Stimulated activated CD4-positive, alpha-beta T cell treated with anti-CD3 and anti-CD28 coated beads, TNF-alpha, amount 100 ng/mL, for 1 hour (primary cell): ENCODE measurements at regions not wholly inside any gene's neighbourhood (a gene's known extent, or its start where the extent isn't known, plus 50 kb on each side); places are given as distances from the start of the nearest gene placed in this dataset.
"Not testable (repeated sequence)": the region's sequence is repeated elsewhere in the genome, so short reads cannot be mapped to it uniquely, and the experiment has no call there.

Experiments used
- DNase-seq, 3 donors: peaks; one replicate each; pipeline ENCODE4 v3.0.0-alpha.2; 2020; ENCODE audit warnings: low read depth in 3 of 3, low spot score in 1 of 3

GRCh38 chr3:150357923-150358607, 50.0 kb upstream of the TSC22D2 start:
- DNase-seq = no peak

DNA sequence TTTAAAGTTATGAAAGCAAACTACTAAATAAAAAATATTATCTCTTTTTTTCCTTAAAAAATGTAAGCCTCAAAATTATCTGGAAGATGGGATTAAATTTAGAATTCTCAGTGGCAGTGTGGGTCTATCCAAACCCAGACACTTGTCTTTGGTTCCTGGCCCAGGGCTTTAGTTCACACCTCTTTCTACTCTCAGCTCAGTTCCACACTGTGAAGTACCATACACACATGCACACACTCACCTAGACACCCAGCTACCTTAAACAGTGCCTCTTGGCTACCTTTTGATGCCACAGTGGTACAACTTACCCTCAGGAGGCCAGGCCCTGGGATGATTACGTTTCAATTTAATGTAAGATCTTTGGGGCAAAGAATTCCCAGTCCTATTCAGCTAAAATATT, 51.0 kb upstream of the TSC22D2 start:
- DNase-seq = no peak

GRCh38 chr3:150355574-150355973, 52.5 kb upstream of the TSC22D2 start:
- DNase-seq = no peak

GRCh38 chr3:150352931-150353330, 55.2 kb upstream of the TSC22D2 start:
- DNase-seq = no peak

GRCh38 chr3:150351398-150351797, 56.7 kb upstream of the TSC22D2 start:
- no peak for DNase-seq

- DNase-seq = no peak
These were observed 58.6 kb upstream of the TSC22D2 start for GRCh38 chr3:150349314-150350097.

GRCh38 chr3:150348500-150348899, 59.6 kb upstream of the TSC22D2 start:
- DNase-seq = no peak

DNA sequence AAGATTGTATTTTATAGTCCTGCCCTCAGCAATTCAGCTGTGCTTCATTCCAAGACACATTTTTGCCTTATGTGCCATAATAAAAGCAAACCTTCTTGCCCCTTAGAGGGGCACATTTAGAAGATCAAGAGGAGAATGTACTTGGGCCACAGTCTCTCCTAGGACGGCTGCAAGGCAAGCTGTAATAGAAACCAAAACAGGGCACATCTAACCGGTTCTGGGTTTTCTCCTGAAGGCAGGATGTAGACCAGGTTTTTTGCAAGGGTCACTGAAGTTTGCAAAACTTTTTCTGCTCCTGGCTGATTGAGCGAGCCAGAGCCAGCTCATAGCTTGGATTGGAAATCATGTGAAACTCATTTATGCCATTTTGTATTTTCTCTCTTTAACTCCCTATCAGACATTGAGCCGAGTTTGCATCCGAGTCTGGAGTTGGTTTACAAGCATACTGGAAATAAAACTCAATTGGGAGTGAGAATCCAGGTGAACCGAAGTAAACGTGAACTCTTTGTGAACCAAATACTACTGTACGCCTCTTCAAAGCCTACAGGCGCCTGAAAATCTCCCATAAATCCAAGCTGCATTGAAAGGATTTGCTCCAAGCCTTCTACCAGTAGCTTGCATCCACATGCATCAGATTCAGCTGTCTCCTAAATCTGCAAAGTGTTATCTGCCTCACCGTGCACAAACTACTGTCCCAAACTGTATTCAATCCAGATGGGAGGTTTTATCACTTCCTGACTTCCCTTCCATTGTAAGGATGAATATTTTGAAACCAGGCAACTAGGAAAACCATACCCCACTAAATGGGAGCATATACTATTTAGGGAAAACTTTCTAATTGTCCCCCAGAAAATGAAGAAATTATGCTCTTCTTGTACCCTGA, 60.9 kb upstream of the TSC22D2 start:
- DNase-seq = no peak

- DNase-seq = no peak
These were observed 61.8 kb upstream of the TSC22D2 start for GRCh38 chr3:150346266-150346665.

GRCh38 chr3:150345021-150345538, 63.0 kb upstream of the TSC22D2 start:
- DNase-seq = no peak

- DNase-seq = no peak
These were observed 63.9 kb upstream of the TSC22D2 start for GRCh38 chr3:150344079-150344759.

GRCh38 chr3:150342896-150343467, 65.1 kb upstream of the TSC22D2 start:
- DNase-seq = no peak

DNA sequence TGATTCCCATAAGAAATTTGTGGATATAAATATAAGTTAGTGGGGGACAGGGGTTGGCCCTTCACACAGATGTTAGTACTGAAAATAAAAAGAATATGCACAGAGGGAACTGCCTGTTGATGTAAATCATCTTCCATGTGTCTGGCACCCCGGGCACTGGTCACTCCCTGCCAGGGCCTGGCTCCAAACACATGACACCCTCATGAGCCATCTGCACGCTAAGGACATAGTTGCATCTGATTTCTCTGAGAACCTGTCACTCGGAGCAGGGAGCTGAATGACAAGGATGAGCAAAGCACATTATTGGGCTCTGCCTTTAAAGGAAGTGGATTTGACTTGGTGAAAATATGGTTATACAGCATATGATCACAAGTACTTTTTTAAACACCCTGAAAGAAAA, 66.2 kb upstream of the TSC22D2 start:
- no peak for DNase-seq

GRCh38 chr3:150336363-150336762, 71.7 kb upstream of the TSC22D2 start:
- not testable (repeated sequence) for DNase-seq

GRCh38 chr3:150335631-150336030, 72.5 kb upstream of the TSC22D2 start:
- no peak for DNase-seq

DNA sequence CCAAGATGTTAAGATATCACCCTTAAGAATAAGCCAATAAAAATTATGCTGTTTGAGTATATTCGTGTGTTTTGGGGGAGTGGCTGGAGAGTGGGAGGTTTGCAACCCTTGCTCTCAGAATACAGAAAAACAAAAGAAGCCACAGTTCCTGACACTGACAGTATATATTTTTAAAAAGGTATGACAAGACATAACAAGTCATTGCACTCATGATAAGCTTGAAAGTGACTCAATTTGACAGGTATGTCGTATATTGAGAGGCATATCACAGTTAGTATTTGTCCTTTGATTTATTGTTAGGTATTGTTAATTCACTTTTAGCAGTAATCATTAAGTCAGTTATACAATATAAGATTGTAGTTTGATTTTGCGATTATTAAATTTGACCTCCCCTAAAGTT, 73.1 kb upstream of the TSC22D2 start:
- DNase-seq = no peak

GRCh38 chr3:150333477-150333876, 74.6 kb upstream of the TSC22D2 start:
- DNase-seq = no peak

DNA sequence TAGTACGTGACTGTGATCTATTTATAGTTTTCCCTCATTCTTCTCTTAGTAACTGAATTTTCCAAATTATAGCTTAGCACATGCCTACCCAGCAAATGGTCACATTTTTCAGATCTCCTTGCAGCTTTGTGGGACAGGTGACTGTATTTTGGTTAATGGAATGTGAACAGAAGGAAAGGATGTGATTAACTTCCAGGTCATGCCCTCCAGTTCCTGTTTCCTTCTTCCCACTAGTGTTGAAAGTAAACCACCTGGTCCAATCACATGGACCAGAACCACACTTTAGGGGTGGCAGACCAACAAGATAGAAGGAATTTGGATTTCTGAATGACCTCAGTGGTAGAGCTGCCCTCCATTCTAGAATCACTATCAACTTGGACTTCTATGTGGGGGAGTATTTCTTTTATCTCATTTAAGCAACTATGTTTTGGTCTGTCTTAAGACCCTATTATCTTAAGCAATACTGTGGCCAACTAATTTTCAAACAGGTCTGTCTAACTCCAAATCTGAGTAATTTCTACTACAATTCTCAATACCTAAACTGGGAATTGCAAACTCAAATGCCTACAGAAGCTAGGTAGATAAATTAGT, 76.0 kb upstream of the TSC22D2 start:
- DNase-seq = no peak

GRCh38 chr3:150330872-150331271, 77.2 kb upstream of the TSC22D2 start:
- DNase-seq = no peak

- DNase-seq = no peak
These were observed 77.9 kb upstream of the TSC22D2 start for GRCh38 chr3:150330174-150330573.
